Muscle of back (tissue), 3 donors: ENCODE measurements at regions not wholly inside any gene's neighbourhood (a gene's known extent, or its start where the extent isn't known, plus 50 kb on each side); places are given as distances from the start of the nearest gene placed in this dataset.

Source experiments
- DNase-seq, 3 donors: peaks; one replicate each; pipeline versions ENCODE4 v3.0.0 to v3.0.0-alpha.2; 2013

- no peak for DNase-seq
These were observed 50.7 kb upstream of the LYVE1 start for GRCh38 chr11:10619131-10619680.

DNA sequence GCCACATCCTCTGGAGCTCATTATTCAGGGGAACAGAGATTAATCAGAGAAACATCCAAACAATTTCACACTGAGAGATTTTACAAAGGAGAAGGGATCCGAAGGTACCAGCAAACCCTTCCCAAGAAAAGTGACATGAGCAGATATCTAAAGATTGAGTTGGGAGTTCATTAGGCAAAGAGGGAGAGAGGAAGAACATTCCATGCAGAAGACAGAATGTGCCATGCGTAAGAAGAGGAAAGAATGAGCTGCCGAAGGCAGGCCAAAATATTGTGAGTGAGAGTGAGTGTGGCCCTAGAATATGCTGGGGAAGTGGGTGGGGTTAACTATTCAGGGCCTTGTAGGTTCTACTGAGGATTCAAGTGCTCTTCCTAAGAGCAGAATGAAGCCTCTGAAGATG is 50.0 kb upstream of the LYVE1 start:
- DNase-seq = no peak
